ENCODE measurements at regions not wholly inside any gene's neighbourhood (a gene's known extent, or its start where the extent isn't known, plus 50 kb on each side); places are given as distances from the start of the nearest gene placed in this dataset.

DNA sequence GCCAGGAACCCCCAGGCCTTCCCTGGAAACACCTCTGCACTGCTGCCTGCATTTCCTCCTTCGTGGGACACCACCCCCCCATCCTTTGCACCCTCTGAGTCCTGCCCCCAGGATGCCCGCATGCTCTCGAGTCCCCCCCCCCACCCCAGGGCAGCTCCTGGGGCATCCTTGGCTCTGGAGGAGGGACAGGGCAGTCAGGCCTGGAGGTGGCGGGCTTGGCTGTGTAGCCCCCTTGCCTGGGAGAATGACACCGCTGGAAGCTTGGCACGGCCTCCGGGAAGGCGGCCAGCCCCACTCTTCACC, 98.9 kb upstream of the GSE1 start:
- Mint-ChIP-seq H3K27me3 (ENCODE audit: low read depth) (no peaks in the 10 kb centered on the region; the same call in 1 of the 2 replicates), H3K4me3 (no peak overlapping the region), H3K9me3 (peaks cover 0 to 3% of the 10 kb centered on the region in 2 experiments; a peak in 1 of 5 replicates), H3K27ac (no peak overlapping the region), H3K4me1 (peaks cover 11 to 61% of the 10 kb centered on the region in 2 experiments), H3K36me3 (ENCODE audit: insufficient read depth in 1 of 3, low read depth in 3 of 3) (peaks cover 0 to 5% (median 4%) of the 10 kb centered on the region in 3 experiments; a peak in 3 of 7 replicates)
- Histone ChIP-seq H3K9ac (ENCODE audit: extremely low read depth, insufficient read length, low read length) (no peak overlapping the region), H2AK5ac (ENCODE audit: insufficient read length, low read length) (no peak overlapping the region), H4K5ac (ENCODE audit: insufficient read length, low read depth, low read length) (no peak overlapping the region), H2BK20ac (ENCODE audit: low read depth, low read length, poor library complexity, severe bottlenecking) (no peak overlapping the region), H3K27me3 (ENCODE audit: insufficient read depth, low read length) (no peaks in the 10 kb centered on the region), H2BK5ac (ENCODE audit: insufficient read length, low read length) (no peak overlapping the region), H2BK120ac (ENCODE audit: low read depth, low read length, poor library complexity, severe bottlenecking) (no peak overlapping the region), H4K20me1 (ENCODE audit: control insufficient read depth, insufficient read depth, insufficient read length) (no peaks in the 10 kb centered on the region), H2AFZ (ENCODE audit: low read length) (no peak overlapping the region), H3T11ph (ENCODE audit: low read length) (no peak overlapping the region), H3K56ac (ENCODE audit: insufficient read length, low read depth, low read length) (no peak overlapping the region), H2BK12ac (ENCODE audit: insufficient read length, low read depth, low read length) (no peak overlapping the region), H3K23ac (ENCODE audit: insufficient read length, low read depth, low read length) (no peak overlapping the region), H3K9me3 (ENCODE audit: control insufficient read depth, low read depth, low read length) (no peaks in the 10 kb centered on the region), H3K4me1 (ENCODE audit: insufficient read depth, low read length) (peaks cover 3% of the 10 kb centered on the region; the same call in 1 of the 2 replicates), H3K79me1 (ENCODE audit: insufficient read depth, low read depth, low read length, poor library complexity, severe bottlenecking) (no peaks in the 10 kb centered on the region), H3K4me2 (ENCODE audit: insufficient read depth, insufficient read length, low read length) (no peak overlapping the region), H4K91ac (ENCODE audit: insufficient read length, low read depth, low read length) (no peak overlapping the region), H3K14ac (ENCODE audit: insufficient read depth, low read length) (no peak overlapping the region), H3K23me2 (ENCODE audit: insufficient read length, low read depth, low read length, poor library complexity, severe bottlenecking) (no peaks in the 10 kb centered on the region), H2BK15ac (ENCODE audit: low read depth, low read length) (no peak overlapping the region), H3K18ac (ENCODE audit: insufficient read length, low read depth, low read length) (no peak overlapping the region), H4K8ac (replicated peaks; ENCODE audit: insufficient read length, low read depth, low read length) (no peak overlapping the region), H3K27ac (ENCODE audit: insufficient read length, low read depth, low read length) (no peak overlapping the region), H3K4ac (ENCODE audit: low read depth, low read length) (no peak overlapping the region), H3K79me2 (ENCODE audit: insufficient read depth, low read length) (no peaks in the 10 kb centered on the region)
- TF ChIP-seq, protein P1, sequence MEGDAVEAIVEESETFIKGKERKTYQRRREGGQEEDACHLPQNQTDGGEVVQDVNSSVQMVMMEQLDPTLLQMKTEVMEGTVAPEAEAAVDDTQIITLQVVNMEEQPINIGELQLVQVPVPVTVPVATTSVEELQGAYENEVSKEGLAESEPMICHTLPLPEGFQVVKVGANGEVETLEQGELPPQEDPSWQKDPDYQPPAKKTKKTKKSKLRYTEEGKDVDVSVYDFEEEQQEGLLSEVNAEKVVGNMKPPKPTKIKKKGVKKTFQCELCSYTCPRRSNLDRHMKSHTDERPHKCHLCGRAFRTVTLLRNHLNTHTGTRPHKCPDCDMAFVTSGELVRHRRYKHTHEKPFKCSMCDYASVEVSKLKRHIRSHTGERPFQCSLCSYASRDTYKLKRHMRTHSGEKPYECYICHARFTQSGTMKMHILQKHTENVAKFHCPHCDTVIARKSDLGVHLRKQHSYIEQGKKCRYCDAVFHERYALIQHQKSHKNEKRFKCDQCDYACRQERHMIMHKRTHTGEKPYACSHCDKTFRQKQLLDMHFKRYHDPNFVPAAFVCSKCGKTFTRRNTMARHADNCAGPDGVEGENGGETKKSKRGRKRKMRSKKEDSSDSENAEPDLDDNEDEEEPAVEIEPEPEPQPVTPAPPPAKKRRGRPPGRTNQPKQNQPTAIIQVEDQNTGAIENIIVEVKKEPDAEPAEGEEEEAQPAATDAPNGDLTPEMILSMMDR (conservative IDR thresholded peaks at IDR 0.05): no peak
- no peak for DNase-seq
- no CpG with 5 or more reads among the region's 8 CpGs for WGBS (ENCODE audit: extremely low coverage, insufficient read length, low lambda C conversion rate)

All from H9 (cell line).